DMS 273 (cell line): ENCODE measurements at regions not wholly inside any gene's neighbourhood (a gene's known extent, or its start where the extent isn't known, plus 50 kb on each side); places are given as distances from the start of the nearest gene placed in this dataset.
"Not testable (repeated sequence)": the region's sequence is repeated elsewhere in the genome, so short reads cannot be mapped to it uniquely, and the experiment has no call there.

ENCODE experiments used
- DNase-seq: peaks from one replicate; lab custom pipeline; 2025; ENCODE audit not compliant: unreplicated experiment; lab: John Stamatoyannopoulos, UW

DNA sequence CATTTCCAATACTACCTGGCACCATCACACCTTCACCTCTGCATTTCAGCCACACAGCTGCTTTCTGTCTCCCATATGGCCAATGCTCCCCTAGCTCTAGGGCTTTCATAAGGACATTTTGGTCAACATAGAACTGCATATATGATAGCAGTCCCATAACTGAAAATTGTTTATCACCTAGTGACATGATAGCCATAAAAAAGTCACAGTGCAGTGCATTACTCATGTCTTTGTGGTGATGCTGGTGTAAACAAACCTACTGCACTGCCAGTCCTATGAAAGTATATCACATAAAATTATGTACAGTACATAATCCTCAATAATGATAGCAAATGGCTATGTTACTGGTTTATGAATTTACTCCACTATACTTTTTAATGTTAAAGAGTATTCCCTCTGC, 221.0 kb downstream of the NAF1 start:
- DNase-seq = no peak

- no peak for DNase-seq
Observed at GRCh38 chr4:162943263-162943662, 223.4 kb downstream of the NAF1 start.

GRCh38 chr4:162938738-162939485, 227.8 kb downstream of the NAF1 start:
- no peak for DNase-seq

DNA sequence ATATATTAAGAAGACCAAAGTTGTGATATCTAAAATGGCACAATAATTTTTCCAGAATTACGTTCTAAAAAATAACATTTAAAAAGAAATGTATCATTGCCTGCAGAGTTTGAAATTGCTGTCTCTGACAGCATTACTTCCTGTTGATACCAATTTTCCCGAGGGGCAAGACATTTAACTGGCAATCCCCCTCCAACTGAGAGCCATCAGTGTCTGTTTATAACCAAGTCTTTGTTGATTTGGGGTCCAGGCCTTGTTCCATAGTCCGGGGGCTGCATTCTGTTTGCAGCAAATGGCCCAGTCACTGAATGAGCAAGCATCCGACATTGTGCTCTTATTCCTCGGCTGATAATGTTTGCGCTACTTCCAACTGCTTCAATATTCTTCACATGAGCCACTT, 231.5 kb downstream of the NAF1 start:
- no peak for DNase-seq

- DNase-seq = no peak
Observed at GRCh38 chr4:162931286-162931685, 235.4 kb downstream of the NAF1 start.

DNA sequence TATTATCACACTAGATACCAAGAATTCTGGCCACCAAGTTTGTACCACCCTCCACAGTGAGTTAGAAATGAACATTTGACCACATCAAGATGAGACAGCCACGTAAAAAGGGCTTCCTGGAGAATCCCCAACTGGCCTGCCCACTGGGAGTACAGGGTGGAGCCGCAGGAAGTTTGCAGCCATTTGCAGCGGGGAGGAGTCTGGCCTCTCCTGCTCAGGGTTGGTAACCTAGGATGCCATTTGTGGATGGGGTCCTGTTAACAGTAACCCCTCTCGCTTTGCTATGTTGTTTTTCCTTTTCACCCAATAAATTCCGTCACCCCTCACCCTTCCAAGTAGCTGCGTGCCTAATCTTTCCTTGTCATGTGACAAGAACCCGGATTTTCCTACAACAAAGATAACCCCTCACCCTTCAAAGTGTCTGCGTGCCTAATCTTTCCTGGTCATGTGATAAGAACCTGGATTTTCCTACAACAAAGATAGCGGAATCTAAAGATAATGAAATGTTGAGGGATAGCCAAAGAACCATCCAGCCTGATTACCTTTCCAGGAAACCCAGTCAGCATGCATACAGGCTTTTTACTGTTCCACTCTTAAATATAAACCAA, 245.4 kb downstream of the NAF1 start:
- DNase-seq = no peak

DNA sequence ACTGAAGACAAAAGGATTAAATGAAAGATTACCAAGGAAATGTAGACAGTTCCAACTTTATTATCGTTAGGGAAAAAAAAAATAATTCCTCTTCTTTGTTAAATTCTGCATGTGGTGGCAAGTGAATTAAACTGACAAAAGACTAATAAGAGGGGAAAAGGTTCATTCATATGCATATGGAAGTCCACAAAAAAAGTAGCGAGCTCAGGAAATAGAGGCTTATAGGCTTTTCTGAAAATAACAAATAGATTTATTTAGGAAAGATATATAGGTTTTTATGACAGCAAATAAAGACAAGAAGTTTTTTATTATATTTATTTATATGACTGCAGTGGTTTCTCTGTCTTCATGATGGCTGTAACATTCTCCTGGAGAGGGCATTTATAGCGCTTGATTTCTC, 246.0 kb downstream of the NAF1 start:
- no peak for DNase-seq

GRCh38 chr4:162912482-162912881, 254.2 kb downstream of the NAF1 start:
- DNase-seq = no peak

DNA sequence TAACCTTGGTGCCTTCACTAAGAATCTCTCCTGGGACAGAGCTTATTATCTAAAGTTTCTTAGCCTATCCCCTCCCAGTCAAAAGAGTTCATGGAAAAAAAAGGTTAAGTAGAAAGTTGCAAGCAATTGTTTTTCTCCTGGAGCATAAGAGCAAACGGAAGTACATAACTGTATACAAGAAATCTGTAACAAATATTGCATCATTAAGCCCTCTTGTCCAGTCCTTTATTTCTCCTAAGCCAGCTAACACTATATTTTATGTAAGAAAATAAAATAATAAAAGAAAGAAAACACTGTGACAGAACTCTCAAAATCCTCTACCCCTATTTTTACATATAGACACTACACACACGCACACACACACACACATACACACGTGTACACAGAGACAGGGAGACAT, 255.3 kb downstream of the NAF1 start:
- DNase-seq = no peak

- DNase-seq = no peak
Observed at GRCh38 chr4:162909952-162910351, 256.7 kb downstream of the NAF1 start.

GRCh38 chr4:162894387-162894786, 272.3 kb downstream of the NAF1 start:
- DNase-seq = no peak

DNA sequence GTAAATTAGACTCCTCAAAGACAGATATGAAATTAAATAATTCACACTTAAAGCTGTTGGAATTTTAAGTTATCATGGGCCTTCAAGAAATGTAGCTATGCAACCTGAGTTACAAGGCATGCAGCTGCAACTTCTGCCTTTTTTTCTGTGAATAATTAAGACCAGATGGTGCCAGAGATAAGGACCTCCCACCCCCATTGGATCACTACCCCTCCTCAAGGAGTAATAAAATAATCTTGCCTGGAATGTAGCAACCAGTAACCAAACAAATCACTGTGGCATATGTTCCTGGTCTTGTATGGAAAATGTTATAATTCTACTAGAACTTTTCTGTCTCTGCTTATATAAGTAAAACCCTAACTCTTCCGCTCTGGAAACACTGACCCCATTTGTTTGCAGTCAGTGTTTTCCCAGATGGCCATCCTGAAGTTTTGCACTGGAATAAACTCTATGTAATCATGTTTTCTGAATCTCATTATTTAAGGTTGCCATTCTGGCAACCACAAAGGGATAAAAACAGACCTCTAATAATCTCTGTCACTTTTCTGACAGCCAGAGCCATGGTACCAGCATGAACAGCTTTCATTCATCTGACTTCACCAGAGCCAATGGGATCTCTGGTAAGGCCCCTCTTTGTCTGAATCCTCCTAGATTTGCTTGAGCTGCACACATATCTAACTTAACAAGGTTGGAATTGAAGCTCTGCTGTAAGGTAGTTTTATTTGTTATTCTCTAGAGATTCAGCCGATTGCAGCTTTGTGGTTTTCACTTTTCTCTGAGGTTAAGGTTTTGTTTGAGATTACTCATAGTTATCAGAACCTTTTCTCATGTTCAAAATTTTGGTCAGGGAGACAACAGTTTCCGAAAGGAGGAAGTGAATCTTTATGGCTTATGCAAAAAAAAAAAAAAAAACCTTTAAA, 274.6 kb downstream of the NAF1 start:
- DNase-seq = peak; percentile 77

DNA sequence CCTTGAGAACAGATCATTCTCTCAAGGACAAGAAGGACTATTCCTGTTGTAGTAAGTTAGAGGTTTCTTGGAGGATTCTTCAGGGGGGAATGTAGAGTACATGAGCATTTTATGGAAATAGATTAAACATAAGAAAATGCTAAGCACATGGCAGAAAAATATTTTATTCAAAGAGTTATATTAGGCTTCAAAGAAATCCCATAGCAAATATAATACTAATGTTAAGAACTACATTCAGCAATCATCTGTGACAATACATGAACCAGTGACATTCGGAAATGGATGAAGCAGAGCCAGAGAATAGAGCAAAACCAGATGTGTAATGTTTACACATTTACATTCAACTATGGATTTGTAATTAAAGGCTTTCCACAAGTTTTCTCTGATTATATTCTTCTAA, 288.6 kb downstream of the NAF1 start:
- DNase-seq = no peak

GRCh38 chr4:162874748-162875147, 291.9 kb downstream of the NAF1 start:
- no peak for DNase-seq

DNA sequence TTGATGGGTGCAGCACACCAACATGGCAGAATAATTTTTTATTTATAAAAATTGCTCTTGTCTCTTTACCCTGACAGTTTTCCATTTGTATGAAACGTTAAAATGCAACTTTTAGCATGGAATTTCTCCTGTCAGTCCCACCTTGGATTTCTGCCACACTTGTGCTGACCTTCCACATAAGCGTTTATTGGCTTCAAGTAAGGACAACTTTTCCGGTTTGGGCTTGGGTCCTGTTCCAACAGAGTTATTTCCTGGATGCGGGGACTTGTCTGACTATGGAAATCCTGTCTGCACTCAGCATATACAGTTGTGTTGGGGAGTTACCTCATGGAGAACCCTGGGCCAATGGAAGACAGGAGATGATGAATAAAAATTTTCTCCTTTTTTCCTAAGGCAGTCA, 294.7 kb downstream of the NAF1 start:
- no peak for DNase-seq

GRCh38 chr4:162869157-162869556, 297.5 kb downstream of the NAF1 start:
- no peak for DNase-seq

- DNase-seq = no peak
Observed at GRCh38 chr4:162866565-162866964, 300.1 kb downstream of the NAF1 start.

GRCh38 chr4:162865102-162865501, 301.6 kb downstream of the NAF1 start:
- no peak for DNase-seq

- no peak for DNase-seq
Observed at GRCh38 chr4:162853788-162854187, 312.9 kb downstream of the NAF1 start.

DNA sequence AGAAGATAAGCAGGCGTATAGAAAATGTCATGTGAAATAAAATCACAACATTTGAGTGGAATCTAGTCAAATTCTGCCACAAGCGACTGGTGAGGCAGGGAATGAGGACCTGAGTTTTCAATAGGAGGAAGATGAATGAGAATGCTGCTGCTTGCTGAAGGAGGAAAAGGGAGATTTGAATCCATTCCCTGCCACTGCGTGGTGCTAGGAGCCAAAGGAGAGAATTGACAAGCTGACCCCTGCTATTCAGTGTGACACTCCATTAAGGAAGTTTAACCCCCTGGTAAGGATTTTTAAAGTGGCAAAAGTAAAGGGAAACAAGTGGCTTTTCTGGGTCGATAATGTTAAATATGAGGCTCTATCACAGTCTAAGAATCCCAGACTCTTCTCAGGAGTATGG, 314.0 kb downstream of the NAF1 start:
- no peak for DNase-seq

GRCh38 chr4:162851241-162851758, 315.4 kb downstream of the NAF1 start:
- not testable (repeated sequence) for DNase-seq

DNA sequence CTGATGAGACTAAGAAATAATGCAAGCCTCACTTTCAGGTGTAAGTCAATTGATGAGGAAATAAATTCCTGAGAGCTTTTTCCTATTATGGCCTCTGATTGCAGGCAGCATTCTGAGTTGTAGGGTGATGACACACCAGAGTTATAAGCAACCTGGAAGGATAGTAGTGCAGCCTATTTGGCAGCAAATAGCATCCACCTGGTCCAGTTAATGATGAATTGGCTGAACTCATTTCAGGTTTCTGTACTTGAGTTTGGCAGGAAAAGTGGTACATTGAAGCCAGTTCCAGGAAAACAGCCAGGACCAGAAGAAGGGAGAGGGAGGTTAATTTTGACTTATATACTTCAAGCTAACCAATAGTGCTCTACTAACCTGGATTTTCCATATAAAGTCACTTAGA, 316.8 kb downstream of the NAF1 start:
- DNase-seq = no peak
